Ecto neural progenitor cell (in vitro differentiated cells): ENCODE measurements at regions not wholly inside any gene's neighbourhood (a gene's known extent, or its start where the extent isn't known, plus 50 kb on each side); places are given as distances from the start of the nearest gene placed in this dataset.
A peak's percentile ranks its signal among the peaks of the same experiment; 100 is the strongest.
"Not testable (repeated sequence)": the region's sequence is repeated elsewhere in the genome, so short reads cannot be mapped to it uniquely, and the experiment has no call there.

Experiments
- DNase-seq: peaks from one replicate; pipeline ENCODE4 v3.0.0-alpha.2; 2018; ENCODE audit warnings: low spot score

DNA sequence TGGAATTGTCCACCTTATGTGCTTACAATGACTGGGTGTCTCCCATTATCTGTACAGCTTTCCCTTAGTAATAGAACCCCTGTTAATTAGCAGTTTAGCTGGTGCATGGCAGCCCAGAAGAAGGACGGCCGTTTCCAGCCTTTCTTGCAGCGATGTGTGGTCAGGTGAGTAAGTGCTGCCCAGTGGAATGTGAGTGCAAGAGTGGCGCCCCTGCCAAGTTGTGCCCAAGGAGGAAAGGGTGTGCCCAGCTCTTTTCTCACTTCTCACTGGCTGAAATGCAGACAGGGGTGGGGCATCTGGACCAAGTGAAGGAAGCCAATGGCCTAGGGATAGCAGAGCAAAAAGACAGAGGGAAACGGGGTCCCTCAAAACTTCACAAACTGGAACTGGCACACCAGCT lies 296.8 kb downstream of the PREX1 start:
- DNase-seq = no peak

DNA sequence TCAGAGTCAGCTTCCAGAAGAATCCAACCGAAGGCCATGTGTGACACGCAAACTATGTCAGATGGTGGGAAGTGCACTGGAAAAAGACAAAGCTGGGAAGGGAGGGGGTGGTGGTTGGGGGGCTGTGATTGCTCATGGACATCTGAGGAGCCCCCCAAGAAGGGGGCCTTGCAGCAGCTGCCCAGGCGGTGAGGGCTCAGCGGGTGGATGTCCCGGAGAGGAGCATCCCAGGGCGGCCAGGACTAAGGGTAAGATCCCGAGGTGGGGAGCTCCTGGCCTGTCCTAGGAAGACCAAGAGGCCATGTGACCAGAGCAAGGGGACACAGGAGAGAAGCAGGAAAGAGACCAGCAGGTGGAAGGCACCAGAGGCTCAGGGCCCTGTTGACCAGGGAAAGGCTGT lies 299.5 kb downstream of the PREX1 start:
- DNase-seq = no peak

DNA sequence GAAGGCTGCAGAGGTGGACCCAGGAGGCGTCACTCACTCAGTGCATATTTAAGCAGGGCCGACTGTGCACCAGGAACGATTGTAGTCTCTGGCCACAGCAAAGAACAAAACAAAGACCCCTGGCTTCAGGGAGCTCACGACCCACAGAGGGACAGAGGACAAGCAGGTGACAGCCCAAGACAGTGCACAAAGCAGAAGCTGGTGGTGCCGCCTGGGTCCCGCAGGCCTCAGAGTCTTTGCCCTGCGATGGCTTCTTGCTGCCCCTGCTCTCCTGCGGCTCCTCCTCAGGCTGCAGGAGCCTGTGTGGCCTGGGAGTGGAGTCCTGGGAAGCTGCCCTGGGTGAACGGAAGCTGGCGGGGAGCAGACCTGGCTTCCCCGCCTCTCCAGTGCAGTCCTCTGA lies 300.0 kb downstream of the PREX1 start:
- DNase-seq = no peak

DNA sequence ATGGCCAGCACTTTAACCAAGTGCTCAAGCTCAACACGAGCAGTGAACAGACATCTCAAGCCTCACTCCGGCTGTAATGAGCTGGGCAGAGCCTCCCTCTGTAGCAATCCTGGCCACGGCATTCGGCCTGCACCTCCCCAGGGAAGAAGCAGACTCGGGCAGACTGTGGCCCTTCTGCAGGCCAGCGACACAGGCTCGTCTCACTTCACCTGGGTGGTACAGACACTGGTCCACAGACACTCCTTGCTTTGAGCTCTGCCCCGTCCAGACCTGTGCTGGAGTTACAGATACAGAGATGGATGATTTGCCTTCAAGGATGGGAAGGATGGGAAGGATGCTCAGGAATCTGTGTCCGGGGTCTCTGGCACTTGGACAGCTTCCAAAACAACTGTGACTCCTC lies 300.9 kb downstream of the PREX1 start:
- no peak for DNase-seq

DNA sequence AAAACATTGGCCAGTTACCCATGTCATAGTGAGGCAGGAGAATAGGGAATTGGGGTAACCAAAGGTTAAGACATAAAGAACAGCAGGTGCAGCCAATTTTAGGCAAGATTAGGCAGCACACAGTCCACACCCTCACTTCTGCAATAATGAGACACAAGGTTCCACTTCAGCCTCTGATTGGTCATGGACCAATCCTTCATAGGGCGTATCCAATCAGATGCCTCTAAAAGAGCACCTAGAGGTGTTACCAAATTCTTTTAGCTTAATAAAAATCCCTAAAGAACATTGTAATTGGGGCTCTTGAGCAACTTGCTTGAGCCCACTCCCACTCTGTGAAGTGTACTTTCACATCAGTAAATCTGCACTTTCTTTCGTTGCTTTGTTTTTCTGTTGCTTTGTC lies 302.4 kb downstream of the PREX1 start:
- DNase-seq = no peak

DNA sequence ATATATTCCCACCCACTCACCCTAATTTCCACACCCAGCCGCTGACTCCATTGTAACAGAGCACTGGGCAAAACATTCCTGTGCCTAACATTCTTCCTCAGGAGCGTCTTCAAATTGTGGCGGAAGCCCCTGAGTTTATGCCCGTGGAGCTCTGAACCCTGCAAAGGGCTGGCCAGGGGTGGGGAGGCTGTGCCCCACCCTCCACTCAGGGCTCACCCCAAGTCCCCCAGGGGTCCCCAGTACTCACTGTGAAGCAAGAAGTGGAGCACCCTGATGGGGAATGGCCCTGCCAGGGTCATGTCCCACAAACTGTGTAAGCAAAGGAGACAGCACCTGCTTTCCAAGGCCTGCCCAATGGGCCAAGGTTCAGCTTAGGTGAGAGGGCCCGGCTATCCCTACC lies 303.2 kb downstream of the PREX1 start:
- DNase-seq = no peak

DNA sequence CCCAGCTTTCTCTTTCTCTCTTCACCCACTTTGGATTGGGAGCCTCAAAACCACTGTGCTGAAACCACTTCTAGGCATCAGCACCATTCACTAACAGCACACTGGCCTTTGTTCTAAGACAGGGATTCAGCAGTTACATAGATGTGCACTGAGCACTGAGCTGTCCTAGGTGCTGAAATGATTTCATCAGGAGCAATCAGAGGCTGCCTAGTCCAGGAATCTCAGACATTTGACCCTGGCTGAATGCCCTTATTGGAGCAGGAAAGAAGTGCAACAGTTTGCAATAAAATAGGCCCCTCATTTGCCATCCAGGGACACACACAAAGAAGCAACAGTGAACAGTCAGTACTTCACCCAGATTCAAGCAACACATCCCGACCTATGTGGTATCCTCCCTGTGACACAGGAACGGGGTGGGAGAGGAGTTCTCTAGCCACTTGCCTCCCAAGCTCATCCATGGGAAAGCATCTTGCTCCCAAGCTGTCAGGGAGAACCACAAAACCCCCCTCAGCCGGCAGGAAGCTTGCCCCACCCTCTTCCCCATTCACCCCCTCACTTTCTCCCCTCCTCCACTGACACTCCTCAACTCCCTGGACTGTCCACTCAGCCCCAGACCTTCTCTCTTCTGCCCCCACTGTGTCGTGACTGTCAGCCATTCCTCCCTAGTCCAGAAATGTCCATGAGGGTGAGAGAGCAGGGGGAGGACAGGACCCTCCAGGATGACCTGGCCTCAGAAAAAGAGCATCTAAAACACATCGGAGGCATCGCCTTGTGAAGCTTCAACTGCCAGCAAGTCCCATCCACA lies 304.4 kb downstream of the PREX1 start:
- DNase-seq = peak; percentile 71

DNA sequence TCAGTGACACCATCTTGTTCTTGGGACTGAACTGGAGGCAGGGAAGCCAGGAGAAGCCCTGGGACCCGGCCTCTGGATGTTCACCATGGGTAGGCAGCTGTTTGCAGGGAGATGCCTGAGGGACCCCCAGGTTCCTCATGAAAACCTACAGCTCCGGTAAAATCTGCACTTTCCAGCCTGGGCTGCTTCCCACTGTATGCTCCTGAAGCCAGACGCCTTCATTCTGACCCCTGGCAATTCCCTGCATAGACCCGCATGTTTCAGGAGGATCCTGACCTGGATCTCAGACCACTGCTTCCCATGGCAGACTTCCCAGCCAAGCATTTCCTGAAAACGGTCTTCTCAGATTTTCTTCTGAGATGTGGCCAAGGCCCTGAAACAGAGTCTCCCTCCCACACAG lies 306.7 kb downstream of the PREX1 start:
- DNase-seq = no peak

GRCh38 chr20:48516196-48516595 lies 311.6 kb downstream of the PREX1 start:
- DNase-seq = peak; percentile 56

GRCh38 chr20:48514577-48514976 lies 313.2 kb downstream of the PREX1 start:
- not testable (repeated sequence) for DNase-seq

DNA sequence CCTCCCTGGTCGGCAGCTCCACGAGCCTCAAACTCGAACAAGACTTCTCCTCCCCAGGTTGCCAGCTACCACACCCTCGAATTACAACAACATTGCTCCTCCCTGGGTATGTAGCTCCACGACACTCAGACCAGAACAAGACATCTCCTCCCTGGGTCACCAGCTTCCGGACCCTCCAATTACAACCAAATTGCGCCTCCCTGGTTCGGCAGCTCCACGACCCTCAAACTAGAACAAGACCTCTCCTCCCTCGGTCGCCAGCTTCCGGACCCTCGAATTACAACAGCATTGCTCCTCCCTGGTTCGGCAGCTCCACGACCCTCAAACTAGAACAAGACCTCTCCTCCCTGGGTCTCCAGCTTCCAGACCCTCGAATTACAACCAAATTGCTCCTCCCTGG lies 315.3 kb downstream of the PREX1 start:
- DNase-seq = not testable (repeated sequence)

DNA sequence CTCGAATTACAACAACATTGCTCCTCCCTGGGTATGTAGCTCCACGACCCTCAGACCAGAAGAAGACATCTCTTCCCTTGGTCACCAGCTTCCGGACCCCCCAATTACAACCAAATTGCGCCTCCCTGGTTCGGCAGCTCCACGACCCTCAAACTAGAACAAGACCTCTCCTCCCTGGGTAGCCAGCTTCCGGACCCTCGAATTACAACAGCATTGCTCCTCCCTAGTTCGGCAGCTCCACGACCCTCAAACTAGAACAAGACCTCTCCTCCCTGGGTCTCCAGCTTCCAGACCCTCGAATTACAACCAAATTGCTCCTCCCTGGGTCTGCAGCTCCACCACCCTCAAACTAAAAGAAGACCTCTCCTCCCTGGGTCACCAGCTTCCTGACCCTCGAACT lies 322.7 kb downstream of the PREX1 start:
- DNase-seq = not testable (repeated sequence)

DNA sequence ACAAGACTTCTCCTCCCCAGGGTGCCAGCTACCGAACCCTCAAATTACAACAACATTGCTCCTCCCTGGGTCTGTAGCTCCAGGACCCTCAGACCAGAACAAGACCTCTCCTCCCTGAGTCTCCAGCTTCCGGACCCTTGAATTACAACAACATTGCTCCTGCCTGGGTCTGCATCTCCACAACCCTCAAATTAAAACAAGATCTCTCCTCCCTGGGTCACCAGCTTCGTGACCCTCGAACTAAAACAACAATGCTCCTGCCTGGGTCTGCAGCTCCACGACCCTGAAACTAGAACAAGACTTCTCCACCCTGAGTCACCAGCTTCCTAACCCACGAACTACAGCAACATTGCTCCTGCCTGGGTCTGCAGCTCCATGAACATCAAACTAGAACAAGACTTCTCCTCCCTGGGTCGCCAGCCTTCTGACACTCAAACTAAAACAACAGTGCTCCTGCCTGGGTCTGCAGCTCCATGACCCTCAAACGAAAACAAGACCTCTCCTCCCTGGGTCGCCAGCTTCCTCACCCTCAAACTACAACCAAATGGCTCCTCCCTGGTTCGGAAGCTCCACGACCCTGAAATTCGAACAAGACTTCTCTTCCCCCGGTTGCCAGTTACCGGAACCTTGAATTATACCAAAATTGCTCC lies 324.5 kb downstream of the PREX1 start:
- DNase-seq = no peak

DNA sequence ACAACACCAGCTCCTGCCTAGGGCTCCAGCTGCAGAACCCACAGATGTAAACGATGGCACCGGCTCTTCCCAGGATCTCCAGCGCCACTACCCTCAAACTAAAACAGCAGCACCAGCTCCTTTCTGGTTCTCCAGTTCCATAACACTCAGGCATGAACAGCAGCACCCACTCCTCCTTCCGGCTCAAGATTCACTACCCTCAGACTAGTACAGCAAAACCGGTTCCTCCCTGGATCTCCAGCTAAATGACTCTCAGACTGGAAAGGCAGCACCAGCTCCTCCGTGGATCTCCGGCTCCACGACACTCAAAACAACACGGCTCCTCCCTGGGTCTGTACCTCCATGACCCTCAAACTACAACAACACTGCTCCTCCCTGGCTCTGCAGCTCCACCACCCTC lies 325.0 kb downstream of the PREX1 start:
- DNase-seq = no peak

DNA sequence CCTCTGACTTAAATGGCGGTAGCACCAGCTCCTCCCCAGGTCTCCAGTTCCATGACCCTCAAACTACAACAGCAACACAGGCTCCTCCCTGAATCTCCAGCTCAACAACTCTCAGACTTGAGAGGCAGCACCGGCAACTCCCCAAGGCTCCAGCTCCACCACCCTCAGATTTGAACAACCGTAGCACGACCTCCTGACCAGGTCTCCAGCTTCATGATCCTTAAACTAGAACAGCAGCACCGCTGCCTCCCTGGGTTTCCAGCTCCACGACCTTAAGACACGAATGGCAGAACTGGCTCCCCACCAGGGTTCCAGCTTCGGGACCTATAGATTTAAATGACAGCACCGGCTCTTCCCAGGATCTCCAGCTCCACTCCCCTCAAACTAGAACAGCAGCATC lies 325.8 kb downstream of the PREX1 start:
- no peak for DNase-seq

DNA sequence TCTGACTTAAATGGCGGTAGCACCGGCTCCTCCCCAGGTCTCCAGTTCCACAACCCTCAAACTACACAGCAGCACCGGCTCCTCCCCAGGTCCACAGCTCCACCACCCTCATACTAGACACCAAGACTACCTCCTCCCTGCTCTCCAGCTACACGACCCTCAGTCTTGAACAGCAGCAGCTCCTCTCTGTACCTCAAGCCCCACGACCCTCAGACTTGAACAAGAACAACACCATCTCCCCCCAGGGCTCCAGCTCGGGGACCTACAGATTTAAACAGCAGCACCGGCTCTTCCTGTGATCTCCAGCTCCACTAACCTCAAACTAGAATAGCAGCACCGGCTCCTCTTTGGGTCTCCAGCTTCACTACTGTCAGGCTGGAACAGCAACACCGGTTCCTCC lies 326.9 kb downstream of the PREX1 start:
- not testable (repeated sequence) for DNase-seq

GRCh38 chr20:48498939-48499338 lies 328.9 kb downstream of the PREX1 start:
- DNase-seq = not testable (repeated sequence)

DNA sequence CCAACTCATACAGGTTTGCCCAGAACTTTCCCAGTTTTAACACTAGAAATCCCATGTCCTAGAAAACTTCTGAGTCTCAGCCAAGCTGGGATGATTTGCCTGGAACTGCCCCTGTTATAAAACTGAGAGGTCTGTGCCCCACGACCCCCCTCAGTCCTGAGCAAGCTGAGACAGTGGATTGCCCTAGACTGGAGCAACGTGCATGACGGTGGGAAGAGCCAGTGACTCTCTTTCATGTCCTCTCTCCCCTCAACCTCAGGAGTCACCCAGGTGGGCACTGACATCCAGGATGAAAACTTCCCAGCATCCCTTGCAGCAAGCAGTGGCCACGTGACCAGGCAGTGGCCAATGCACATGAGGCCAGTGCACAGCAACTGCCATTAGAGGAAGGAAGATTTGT lies 329.7 kb downstream of the PREX1 start:
- not testable (repeated sequence) for DNase-seq

DNA sequence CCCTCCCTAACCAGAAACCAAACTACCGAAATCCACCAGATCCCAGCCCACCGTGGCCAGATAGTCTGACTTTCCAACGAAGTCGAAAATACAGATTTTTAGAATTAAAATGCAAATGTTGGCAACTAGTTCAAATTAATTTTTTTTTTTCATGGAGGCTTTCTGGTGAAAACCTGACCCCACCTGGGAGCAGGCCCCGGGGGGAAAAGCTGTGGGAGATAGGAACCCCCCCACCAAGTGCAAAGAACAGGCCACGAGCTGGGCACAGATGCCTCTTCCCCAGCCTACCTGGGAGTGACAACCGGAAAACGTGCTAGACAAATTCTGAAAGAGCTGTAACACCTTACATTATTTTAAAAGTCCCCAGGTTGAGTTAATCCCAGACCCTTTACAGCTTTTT lies 333.8 kb downstream of the PREX1 start:
- DNase-seq = no peak

- not testable (repeated sequence) for DNase-seq
Measured at GRCh38 chr20:48493331-48493730, 334.5 kb downstream of the PREX1 start.

DNA sequence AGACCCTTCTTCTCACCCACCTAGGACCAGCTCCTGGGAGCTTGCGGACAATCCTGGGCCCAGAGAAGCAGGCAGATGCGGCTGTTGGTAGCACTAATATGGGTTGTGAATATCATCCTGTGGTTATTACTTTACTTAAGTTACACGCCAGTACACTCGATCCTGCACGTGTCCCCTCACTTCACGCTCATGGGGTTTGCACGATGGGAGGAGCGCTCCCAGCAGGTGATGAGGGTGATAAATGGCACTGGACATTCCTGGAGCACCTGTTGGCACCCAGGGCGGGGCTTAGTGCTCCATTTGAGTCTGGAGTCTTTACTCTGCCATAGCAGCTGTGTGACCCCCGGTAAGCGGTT lies 335.1 kb downstream of the PREX1 start:
- no peak for DNase-seq

GRCh38 chr20:48492015-48492714 lies 335.6 kb downstream of the PREX1 start:
- no peak for DNase-seq
